Adrenal gland (tissue), 5 donors: ENCODE measurements at regions not wholly inside any gene's neighbourhood (a gene's known extent, or its start where the extent isn't known, plus 50 kb on each side); places are given as distances from the start of the nearest gene placed in this dataset.

Experiments
- CTCF ChIP-seq, 6 experiments: fragments of 450-650 bp in 4 of 6; fragments of 200-600 bp in 2 of 6; sonication (generic) in 1 of 6; IDR thresholded peaks; 1 replicate in 5 of 6; 2 replicates in 1 of 6; pipeline versions ENCODE4 v1.5.1 to v1.8.0; 2016 to 2021; ENCODE audit warnings: antibody characterized with exemption in 6 of 6, mild to moderate bottlenecking in 2 of 6, moderate library complexity in 1 of 6
- POLR2A ChIP-seq, 2 donors: fragments of 450-650 bp; IDR thresholded peaks; one replicate each; pipeline ENCODE4 v1.6.1; 2017; ENCODE audit warnings: antibody characterized with exemption in 2 of 2, mild to moderate bottlenecking in 2 of 2, moderate library complexity in 1 of 2
- donor health status: DM: no; HTN: no; CAD: no.

GRCh38 chr19:29323440-29324290, 110.7 kb upstream of the UQCRFS1 start:
- TF ChIP-seq CTCF (IDR thresholded peaks at IDR 0.05), result no peak
- TF ChIP-seq POLR2A (IDR thresholded peaks at IDR 0.05), result no peak
